CD4-positive, alpha-beta T cell (primary cell): ENCODE measurements at regions not wholly inside any gene's neighbourhood (a gene's known extent, or its start where the extent isn't known, plus 50 kb on each side); places are given as distances from the start of the nearest gene placed in this dataset.

Experiments
- ATAC-seq: fragments of 200-7000 bp; cut with Tn5 transposase; one replicate; pipeline ENCODE4 v1.10.0; 2022; ENCODE audit warnings: mild to moderate bottlenecking; ENCODE audit not compliant: poor library complexity
- CTCF ChIA-PET: fragments of 350-600 bp; sonication (Branson Sonifier 250); formaldehyde crosslinking; loops from one replicate; lab custom pipeline; 2021; ENCODE audit warnings: antibody characterized with exemption, inconsistent platforms; lab: Charles Lee
- POLR2A ChIA-PET: fragments of 350-600 bp; sonication (Branson Sonifier 250); formaldehyde crosslinking; loops from one replicate; lab custom pipeline; 2021; ENCODE audit warnings: antibody characterized with exemption, inconsistent platforms; lab: Charles Lee
- DNase-seq, 14 experiments: peaks; one replicate each; pipeline ENCODE4 v3.0.0-alpha.2; 2013 to 2020; ENCODE audit warnings: mixed read lengths in 2 of 14
- H3K27ac ChIP-seq, 2 donors: one replicate each; pipeline versions ENCODE4 v1.5.1 to v1.7.0; 2013; ENCODE audit warnings: low read length in 2 of 2, low read depth in 1 of 2, mild to moderate bottlenecking in 1 of 2
- H3K27me3 ChIP-seq, 2 experiments: 1 replicate in 1 of 2; 2 replicates in 1 of 2; pipeline versions ENCODE4 v1.6.1 to v1.7.0; 2013; ENCODE audit warnings: low read length in 2 of 2, control low read depth in 1 of 2, mild to moderate bottlenecking in 1 of 2, moderate library complexity in 1 of 2; ENCODE audit not compliant: insufficient read depth in 2 of 2, control insufficient read depth in 1 of 2
- H3K36me3 ChIP-seq: one replicate; pipeline ENCODE4 v1.6.1; 2013; ENCODE audit warnings: low read length, control low read depth; ENCODE audit not compliant: insufficient read depth
- H3K4me1 ChIP-seq: one replicate; pipeline ENCODE4 v1.6.1; 2013; ENCODE audit warnings: low read length, control low read depth; ENCODE audit not compliant: insufficient read depth
- H3K4me3 ChIP-seq: one replicate; pipeline ENCODE4 v1.5.1; 2013; ENCODE audit warnings: mild to moderate bottlenecking, low read length, moderate library complexity
- H3K9me3 ChIP-seq, 2 experiments: 1 replicate in 1 of 2; 2 replicates in 1 of 2; pipeline versions ENCODE4 v1.6.1 to v1.7.0; 2013; ENCODE audit warnings: low read length in 2 of 2, mild to moderate bottlenecking in 2 of 2, control low read depth in 1 of 2, moderate library complexity in 1 of 2; ENCODE audit not compliant: control insufficient read depth in 1 of 2, insufficient read depth in 1 of 2
- H3K27ac Mint-ChIP-seq: one replicate; pipeline ENCODE4 v1.8.0; 2020; ENCODE audit warnings: mixed read lengths
- H3K27me3 Mint-ChIP-seq: one replicate; pipeline ENCODE4 v1.8.0; 2021; ENCODE audit warnings: mixed read lengths
- H3K36me3 Mint-ChIP-seq: one replicate; pipeline ENCODE4 v1.8.0; 2021; ENCODE audit warnings: low read depth, mixed read lengths
- H3K4me1 Mint-ChIP-seq: one replicate; pipeline ENCODE4 v1.8.0; 2021; ENCODE audit warnings: low read depth, mixed read lengths
- H3K4me3 Mint-ChIP-seq: one replicate; pipeline ENCODE4 v1.8.0; 2020; ENCODE audit warnings: mild to moderate bottlenecking, mixed read lengths
- H3K9me3 Mint-ChIP-seq: one replicate; pipeline ENCODE4 v1.8.0; 2020; ENCODE audit warnings: mixed read lengths
- CTCF ChIP-seq: fragments of 200-600 bp; IDR thresholded peaks from one replicate; pipeline ENCODE4 v1.8.0; 2022; ENCODE audit warnings: antibody characterized with exemption, mild to moderate bottlenecking
- intact Hi-C, 2 experiments: fragments of 100-400 bp; cut with DNase I in 1 of 2; cut with micrococcal nuclease in 1 of 2; formaldehyde crosslinking; loops; one replicate each; pipeline versions ENCODE4 v1.15.1 to v1.9.0; 2023 to 2025; cut with DNase I, micrococcal nuclease

GRCh38 chr15:69628256-69629093, 175.9 kb downstream of the RPLP1 start:
- Histone ChIP-seq H3K27ac (no peak overlapping the region), H3K36me3 (no peaks in the 10 kb centered on the region), H3K27me3 (peaks cover 5 to 6% of the 10 kb centered on the region in 2 experiments), H3K4me3 (no peak overlapping the region), H3K9me3 (peaks cover 0 to 8% of the 10 kb centered on the region in 2 experiments), H3K4me1 (peaks cover 11% of the 10 kb centered on the region)
- H3K27me3 Mint-ChIP-seq: peaks cover 27% of the 10 kb centered on the region
- ChIA-PET CTCF (no interaction called here), POLR2A (no interaction called here)
- H3K4me1 Mint-ChIP-seq: no peaks in the 10 kb centered on the region
- H3K27ac Mint-ChIP-seq: no peak overlapping the region
- intact Hi-C loops: no loop called here
- H3K9me3 Mint-ChIP-seq: no peaks in the 10 kb centered on the region
- no peak overlapping the region for H3K4me3 Mint-ChIP-seq
- ATAC-seq (no peak), DNase-seq (no peak)
- no peak for TF ChIP-seq CTCF
- no peaks in the 10 kb centered on the region for H3K36me3 Mint-ChIP-seq

- Histone ChIP-seq H3K9me3 (peaks cover 0 to 8% of the 10 kb centered on the region in 2 experiments), H3K27me3 (peaks cover 5 to 6% of the 10 kb centered on the region in 2 experiments), H3K36me3 (no peaks in the 10 kb centered on the region), H3K4me1 (peaks cover 3% of the 10 kb centered on the region), H3K4me3 (no peak overlapping the region), H3K27ac (no peak overlapping the region)
- H3K4me3 Mint-ChIP-seq: no peak overlapping the region
- H3K36me3 Mint-ChIP-seq: no peaks in the 10 kb centered on the region
- intact Hi-C loops: no loop called here
- H3K27me3 Mint-ChIP-seq: peaks cover 27% of the 10 kb centered on the region
- no peaks in the 10 kb centered on the region for H3K9me3 Mint-ChIP-seq
- ChIA-PET POLR2A (no interaction called here), CTCF (no interaction called here)
- H3K27ac Mint-ChIP-seq: no peak overlapping the region
- no peak for TF ChIP-seq CTCF
- no peaks in the 10 kb centered on the region for H3K4me1 Mint-ChIP-seq
- DNase-seq (no peak), ATAC-seq (no peak)
These were observed 177.1 kb downstream of the RPLP1 start for GRCh38 chr15:69629631-69630161.

- DNase-seq (no peak), ATAC-seq (no peak)
- no peak overlapping the region for H3K4me3 Mint-ChIP-seq
- POLR2A ChIA-PET: no interaction called here
- no peaks in the 10 kb centered on the region for H3K36me3 Mint-ChIP-seq
- H3K4me3 ChIP-seq: no peak overlapping the region
- peaks cover 3% of the 10 kb centered on the region for H3K4me1 ChIP-seq
- H3K4me1 Mint-ChIP-seq: no peaks in the 10 kb centered on the region
- peaks cover 0 to 8% of the 10 kb centered on the region in 2 experiments for H3K9me3 ChIP-seq
- CTCF ChIA-PET: no interaction called here
- intact Hi-C loops: no loop called here
- no peaks in the 10 kb centered on the region for H3K9me3 Mint-ChIP-seq
- peaks cover 27% of the 10 kb centered on the region for H3K27me3 Mint-ChIP-seq
- H3K36me3 ChIP-seq: no peaks in the 10 kb centered on the region
- peaks cover 5 to 9% of the 10 kb centered on the region in 2 experiments for H3K27me3 ChIP-seq
- no peak overlapping the region for H3K27ac Mint-ChIP-seq
- no peak overlapping the region for H3K27ac ChIP-seq
- TF ChIP-seq CTCF: no peak
These were observed 178.4 kb downstream of the RPLP1 start for GRCh38 chr15:69631005-69631404.
